ENCODE measurements at regions not wholly inside any gene's neighbourhood (a gene's known extent, or its start where the extent isn't known, plus 50 kb on each side); places are given as distances from the start of the nearest gene placed in this dataset.
"Not testable (repeated sequence)": the region's sequence is repeated elsewhere in the genome, so short reads cannot be mapped to it uniquely, and the experiment has no call there.

DNA sequence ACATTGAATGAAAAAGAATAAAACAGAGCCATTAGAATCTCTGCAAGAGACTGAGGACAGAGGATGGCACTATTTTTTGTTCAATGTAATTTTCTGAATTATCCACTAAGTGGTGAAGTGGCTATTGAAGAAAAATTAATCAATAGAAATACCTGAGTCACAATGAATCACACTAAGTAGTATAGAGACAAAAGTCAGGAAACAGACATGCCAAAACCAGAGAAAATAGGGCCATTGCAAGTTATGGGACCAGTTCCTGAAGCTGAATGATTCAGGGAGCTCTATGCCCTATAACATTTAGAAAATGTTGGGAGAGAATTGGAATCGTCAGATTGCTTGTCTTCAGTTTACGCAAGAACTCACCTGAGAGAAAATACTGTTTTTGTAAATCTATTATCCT lies 1103.2 kb upstream of the ALCAM start:
- no peak for DNase-seq (ENCODE audit: low read depth)
- no peak overlapping the region for H3K4me3 ChIP-seq (ENCODE audit: low read depth, low read length)
- TF ChIP-seq, protein P1, sequence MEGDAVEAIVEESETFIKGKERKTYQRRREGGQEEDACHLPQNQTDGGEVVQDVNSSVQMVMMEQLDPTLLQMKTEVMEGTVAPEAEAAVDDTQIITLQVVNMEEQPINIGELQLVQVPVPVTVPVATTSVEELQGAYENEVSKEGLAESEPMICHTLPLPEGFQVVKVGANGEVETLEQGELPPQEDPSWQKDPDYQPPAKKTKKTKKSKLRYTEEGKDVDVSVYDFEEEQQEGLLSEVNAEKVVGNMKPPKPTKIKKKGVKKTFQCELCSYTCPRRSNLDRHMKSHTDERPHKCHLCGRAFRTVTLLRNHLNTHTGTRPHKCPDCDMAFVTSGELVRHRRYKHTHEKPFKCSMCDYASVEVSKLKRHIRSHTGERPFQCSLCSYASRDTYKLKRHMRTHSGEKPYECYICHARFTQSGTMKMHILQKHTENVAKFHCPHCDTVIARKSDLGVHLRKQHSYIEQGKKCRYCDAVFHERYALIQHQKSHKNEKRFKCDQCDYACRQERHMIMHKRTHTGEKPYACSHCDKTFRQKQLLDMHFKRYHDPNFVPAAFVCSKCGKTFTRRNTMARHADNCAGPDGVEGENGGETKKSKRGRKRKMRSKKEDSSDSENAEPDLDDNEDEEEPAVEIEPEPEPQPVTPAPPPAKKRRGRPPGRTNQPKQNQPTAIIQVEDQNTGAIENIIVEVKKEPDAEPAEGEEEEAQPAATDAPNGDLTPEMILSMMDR (conservative IDR thresholded peaks at IDR 0.05; ENCODE audit: low read depth, low read length): no peak

DNA sequence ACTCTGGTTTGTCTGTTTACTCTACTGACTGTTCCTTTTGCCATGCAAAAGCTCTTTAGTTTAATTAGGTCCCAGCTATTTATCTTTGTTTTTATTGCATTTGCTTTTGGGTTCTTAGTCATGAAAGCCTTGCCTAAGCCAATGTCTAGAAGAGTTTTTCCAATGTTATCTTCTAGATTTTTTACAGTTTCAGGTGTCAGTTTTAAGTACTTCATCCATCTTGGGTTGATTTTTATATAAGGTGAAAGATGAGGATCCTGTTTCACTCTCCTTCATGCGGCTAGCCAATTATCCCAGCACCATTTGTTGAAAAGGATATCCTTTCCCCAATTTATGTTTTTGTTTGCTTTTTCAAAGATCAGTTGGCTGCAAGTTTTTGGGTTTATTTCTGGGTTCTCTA lies 1100.5 kb upstream of the ALCAM start:
- not testable (repeated sequence) for DNase-seq (ENCODE audit: low read depth); H3K4me3 ChIP-seq (ENCODE audit: low read depth, low read length)

DNA sequence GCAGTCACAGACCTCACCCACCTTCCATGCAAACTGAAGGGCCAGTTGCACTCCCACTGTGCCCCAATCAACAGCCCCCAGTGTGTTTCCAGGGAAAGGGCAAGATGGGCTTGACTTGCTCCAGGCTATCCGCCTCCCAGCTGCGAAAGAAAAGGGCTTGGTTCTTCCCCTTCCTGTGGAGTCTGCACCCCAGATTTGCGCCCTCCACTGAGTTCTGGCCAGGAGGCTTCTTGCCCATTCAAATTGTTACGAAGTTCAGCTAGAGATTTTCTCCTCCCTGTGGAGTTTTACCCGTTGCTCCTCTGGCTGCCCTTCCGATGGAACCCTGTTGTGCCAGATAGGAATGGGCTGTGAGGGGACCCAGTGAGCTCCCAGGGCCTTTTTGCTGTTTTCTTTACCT lies 1096.9 kb upstream of the ALCAM start:
- DNase-seq (ENCODE audit: low read depth): no peak
- TF ChIP-seq, protein P1 (conservative IDR thresholded peaks at IDR 0.05; ENCODE audit: low read depth, low read length): no peak
- no peak overlapping the region for H3K4me3 ChIP-seq (ENCODE audit: low read depth, low read length)

DNA sequence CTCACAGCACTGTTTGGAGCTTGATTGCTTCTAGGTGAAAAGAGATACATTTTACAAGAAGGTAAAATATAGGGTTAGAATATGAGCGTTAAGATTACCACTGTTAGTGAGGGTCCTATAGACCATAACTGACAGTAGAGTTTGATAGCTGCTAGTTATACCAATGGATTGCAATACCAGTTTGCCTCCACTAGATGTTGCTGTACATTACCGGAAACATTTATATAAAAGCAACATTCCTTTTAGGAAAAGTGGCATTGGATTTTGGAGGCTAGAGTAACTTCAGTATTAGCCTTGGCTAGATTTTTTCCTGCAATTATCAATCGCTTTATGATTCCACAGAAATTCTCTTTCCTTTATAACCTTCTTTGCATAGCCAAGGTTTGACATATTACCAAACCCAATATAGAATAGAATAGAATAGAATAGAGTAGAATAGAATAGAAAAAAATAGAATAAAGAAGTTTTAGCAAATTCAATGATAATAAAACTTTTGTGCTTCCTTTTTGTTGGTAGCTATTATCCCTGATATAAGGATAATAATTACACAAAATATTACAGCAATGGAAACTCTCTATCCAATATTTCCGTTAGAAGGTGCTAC lies 1093.6 kb upstream of the ALCAM start:
- no peak for DNase-seq (ENCODE audit: low read depth)
- no peak overlapping the region for H3K4me3 ChIP-seq (ENCODE audit: low read depth, low read length)
- TF ChIP-seq, protein P1 (conservative IDR thresholded peaks at IDR 0.05; ENCODE audit: low read depth, low read length): peak; percentile 77

DNA sequence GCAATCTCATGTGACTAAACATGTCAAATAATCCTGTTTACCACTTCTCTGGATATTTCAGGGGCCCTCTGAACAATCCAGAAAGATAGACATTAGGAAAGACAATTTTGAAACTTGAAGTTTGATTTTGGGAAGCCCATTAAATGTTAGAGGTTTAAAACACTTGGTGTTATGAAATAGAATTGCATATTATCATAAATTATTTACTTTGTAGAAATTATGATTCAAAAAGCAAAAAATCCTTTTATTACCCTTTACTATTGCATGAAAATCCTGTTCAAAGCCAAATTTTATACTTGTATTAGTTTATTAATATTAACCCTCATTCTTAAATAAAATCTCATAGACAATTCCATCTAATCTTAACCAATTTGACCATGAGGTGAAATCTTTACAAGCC lies 1091.5 kb upstream of the ALCAM start:
- TF ChIP-seq, protein P1 (conservative IDR thresholded peaks at IDR 0.05; ENCODE audit: low read depth, low read length): no peak
- no peak for DNase-seq (ENCODE audit: low read depth)

DNA sequence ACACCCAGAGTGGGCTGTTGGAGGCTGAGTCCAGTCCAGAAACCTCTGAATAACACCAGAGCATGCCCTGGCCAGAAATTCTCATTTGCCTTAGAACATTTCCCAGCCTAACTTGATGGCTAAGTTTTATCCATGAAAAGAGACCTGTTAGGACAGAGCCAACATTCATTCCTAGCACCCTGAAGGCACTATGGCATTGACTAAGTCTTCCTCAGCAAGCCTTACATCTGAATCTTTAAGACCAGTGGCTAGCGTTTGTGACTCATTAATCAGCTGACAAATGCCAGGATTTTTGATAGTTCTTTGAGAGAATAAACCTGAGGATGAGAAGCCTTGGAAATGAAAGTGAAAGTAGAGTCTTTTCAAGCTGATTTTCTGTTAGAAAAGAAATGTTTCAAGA lies 1087.1 kb upstream of the ALCAM start:
- DNase-seq (ENCODE audit: low read depth): peak; percentile 33
- TF ChIP-seq, protein P1 (conservative IDR thresholded peaks at IDR 0.05; ENCODE audit: low read depth, low read length): no peak
- peak overlapping the region; percentile 7 for H3K4me3 ChIP-seq (ENCODE audit: low read depth, low read length)

More for the DNA sequence above, 1091.5 kb upstream of the ALCAM start:
- H3K4me3 ChIP-seq (ENCODE audit: low read depth, low read length): no peak overlapping the region

DNA sequence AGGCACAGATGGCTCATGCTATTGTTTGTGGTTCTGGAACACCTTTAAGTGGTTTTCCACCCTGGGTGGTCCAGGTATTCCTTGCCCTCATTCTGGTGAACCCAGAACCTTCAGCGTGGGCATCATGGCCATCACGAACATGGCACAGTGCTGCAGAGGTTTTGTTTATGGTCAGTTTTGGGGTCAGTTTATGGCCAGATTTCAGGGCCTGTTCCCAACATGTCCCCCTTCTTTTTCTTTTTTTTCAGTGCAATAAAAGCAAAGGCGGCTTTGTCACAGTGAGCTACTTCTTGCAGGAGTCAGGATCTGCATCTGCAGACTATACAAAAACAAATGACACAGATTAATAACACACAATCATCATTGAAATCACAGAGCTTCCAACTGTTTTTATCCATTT lies 1085.0 kb upstream of the ALCAM start:
- no peak overlapping the region for H3K4me3 ChIP-seq (ENCODE audit: low read depth, low read length)
- TF ChIP-seq, protein P1 (conservative IDR thresholded peaks at IDR 0.05; ENCODE audit: low read depth, low read length): no peak
- no peak for DNase-seq (ENCODE audit: low read depth)
